ENCODE measurements at regions not wholly inside any gene's neighbourhood (a gene's known extent, or its start where the extent isn't known, plus 50 kb on each side); places are given as distances from the start of the nearest gene placed in this dataset.

- TF ChIP-seq CTCF (IDR thresholded peaks at IDR 0.05), result no peak
- DNase-seq, result no peak
- Histone ChIP-seq H3K9me3 (peaks cover 4% of the 10 kb centered on the region), H3K36me3 (ENCODE audit: low read depth) (no peaks in the 10 kb centered on the region), H3K4me3 (no peak overlapping the region), H3K4me1 (ENCODE audit: low read depth) (no peaks in the 10 kb centered on the region)
- no peak for ATAC-seq
- intact Hi-C loops (cut with DNase I, micrococcal nuclease), result no loop called here
Observed at GRCh38 chr4:176858839-176859238, 66.1 kb upstream of the VEGFC start.

DNA sequence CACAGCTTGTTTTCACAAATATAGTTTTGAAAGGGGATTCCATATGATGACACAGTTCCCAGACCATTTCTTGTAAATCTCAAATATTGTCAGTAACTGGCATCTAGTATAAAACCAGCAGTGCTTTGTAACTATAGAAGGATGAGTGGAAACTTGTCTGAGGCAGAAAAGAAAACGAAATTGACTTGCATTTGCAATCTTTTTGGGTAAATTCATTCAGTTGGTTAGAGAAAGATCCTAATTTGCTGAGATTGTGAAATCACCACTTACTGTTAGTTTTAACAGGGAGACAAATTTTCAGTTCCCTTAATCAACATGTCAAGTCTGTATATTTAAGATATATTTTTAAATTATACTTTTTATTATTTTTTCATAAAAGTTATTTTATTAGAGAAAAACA is 71.5 kb upstream of the VEGFC start:
- Histone ChIP-seq H3K36me3 (ENCODE audit: low read depth) (no peaks in the 10 kb centered on the region), H3K4me1 (ENCODE audit: low read depth) (no peaks in the 10 kb centered on the region), H3K9me3 (peaks cover 10% of the 10 kb centered on the region), H3K4me3 (no peak overlapping the region)
- ATAC-seq (no peak), DNase-seq (no peak)
- intact Hi-C loops (cut with DNase I, micrococcal nuclease), result no loop called here
- TF ChIP-seq CTCF (IDR thresholded peaks at IDR 0.05), result no peak

GRCh38 chr4:176868676-176869075 is 76.0 kb upstream of the VEGFC start:
- Histone ChIP-seq H3K9me3 (peaks cover 19% of the 10 kb centered on the region), H3K36me3 (ENCODE audit: low read depth) (no peaks in the 10 kb centered on the region), H3K4me1 (ENCODE audit: low read depth) (no peaks in the 10 kb centered on the region), H3K4me3 (no peak overlapping the region)
- DNase-seq (no peak), ATAC-seq (no peak)
- intact Hi-C loops (cut with DNase I, micrococcal nuclease), result no loop called here
- no peak for TF ChIP-seq CTCF (IDR thresholded peaks at IDR 0.05)

GRCh38 chr4:176872461-176872860 is 79.7 kb upstream of the VEGFC start:
- H3K4me3 ChIP-seq, result no peak overlapping the region
- no peaks in the 10 kb centered on the region for H3K36me3 ChIP-seq (ENCODE audit: low read depth)
- DNase-seq (no peak), ATAC-seq (no peak)
- peaks cover 21% of the 10 kb centered on the region for H3K9me3 ChIP-seq
- no peak for TF ChIP-seq CTCF (IDR thresholded peaks at IDR 0.05)
- intact Hi-C loops (cut with DNase I, micrococcal nuclease), result no loop called here
- H3K4me1 ChIP-seq (ENCODE audit: low read depth), result no peaks in the 10 kb centered on the region

GRCh38 chr4:176874721-176875445 is 82.2 kb upstream of the VEGFC start:
- ATAC-seq (no peak), DNase-seq (no peak)
- Histone ChIP-seq H3K4me1 (ENCODE audit: low read depth) (no peaks in the 10 kb centered on the region), H3K4me3 (no peak overlapping the region), H3K36me3 (ENCODE audit: low read depth) (no peaks in the 10 kb centered on the region), H3K9me3 (peaks cover 14% of the 10 kb centered on the region)
- intact Hi-C loops (cut with DNase I, micrococcal nuclease), result no loop called here
- TF ChIP-seq CTCF (IDR thresholded peaks at IDR 0.05), result no peak

All from mucosa of descending colon (tissue), 3 donors.